WERI-Rb-1 (cell line): ENCODE measurements at regions not wholly inside any gene's neighbourhood (a gene's known extent, or its start where the extent isn't known, plus 50 kb on each side); places are given as distances from the start of the nearest gene placed in this dataset.

ENCODE experiments used
- DNase-seq: peaks from one replicate; pipeline ENCODE4 v3.0.0-alpha.2; 2020
- H3K27ac ChIP-seq: fragments of 250-450 bp; sonication (Bioruptor Pico); 2 replicates; pipeline ENCODE4 v1.5.1; 2020; ENCODE audit warnings: mild to moderate bottlenecking, moderate library complexity
- H3K27me3 ChIP-seq: fragments of 250-450 bp; sonication (Bioruptor Pico); 2 replicates; pipeline ENCODE4 v1.5.1; 2021; ENCODE audit warnings: mild to moderate bottlenecking, low read depth, moderate library complexity; ENCODE audit not compliant: insufficient read depth, severe bottlenecking
- H3K36me3 ChIP-seq: fragments of 250-450 bp; sonication (Bioruptor Pico); 2 replicates; pipeline ENCODE4 v1.5.1; 2020; ENCODE audit warnings: mild to moderate bottlenecking, moderate library complexity
- H3K4me3 ChIP-seq: 2 replicates; pipeline ENCODE4 v1.5.1; 2011; ENCODE audit warnings: low read depth, mild to moderate bottlenecking, control low read depth, low read length
- H3K9me3 ChIP-seq: fragments of 250-450 bp; sonication (Bioruptor Pico); 2 replicates; pipeline ENCODE4 v1.5.1; 2021; ENCODE audit warnings: mild to moderate bottlenecking, moderate library complexity; ENCODE audit not compliant: severe bottlenecking
- TF ChIP-seq, protein P1 (sequence below): IDR thresholded peaks from 2 replicates; pipeline ENCODE4 v1.5.1; 2011; ENCODE audit warnings: low read depth, mild to moderate bottlenecking, control low read depth, inconsistent platforms, low read length

GRCh38 chr5:19342942-19343341 is 645.1 kb downstream of the CDH18 start:
- H3K9me3 ChIP-seq = peaks cover 4% of the 10 kb centered on the region
- TF ChIP-seq, protein P1, sequence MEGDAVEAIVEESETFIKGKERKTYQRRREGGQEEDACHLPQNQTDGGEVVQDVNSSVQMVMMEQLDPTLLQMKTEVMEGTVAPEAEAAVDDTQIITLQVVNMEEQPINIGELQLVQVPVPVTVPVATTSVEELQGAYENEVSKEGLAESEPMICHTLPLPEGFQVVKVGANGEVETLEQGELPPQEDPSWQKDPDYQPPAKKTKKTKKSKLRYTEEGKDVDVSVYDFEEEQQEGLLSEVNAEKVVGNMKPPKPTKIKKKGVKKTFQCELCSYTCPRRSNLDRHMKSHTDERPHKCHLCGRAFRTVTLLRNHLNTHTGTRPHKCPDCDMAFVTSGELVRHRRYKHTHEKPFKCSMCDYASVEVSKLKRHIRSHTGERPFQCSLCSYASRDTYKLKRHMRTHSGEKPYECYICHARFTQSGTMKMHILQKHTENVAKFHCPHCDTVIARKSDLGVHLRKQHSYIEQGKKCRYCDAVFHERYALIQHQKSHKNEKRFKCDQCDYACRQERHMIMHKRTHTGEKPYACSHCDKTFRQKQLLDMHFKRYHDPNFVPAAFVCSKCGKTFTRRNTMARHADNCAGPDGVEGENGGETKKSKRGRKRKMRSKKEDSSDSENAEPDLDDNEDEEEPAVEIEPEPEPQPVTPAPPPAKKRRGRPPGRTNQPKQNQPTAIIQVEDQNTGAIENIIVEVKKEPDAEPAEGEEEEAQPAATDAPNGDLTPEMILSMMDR = no peak
- H3K4me3 ChIP-seq = no peak overlapping the region
- H3K27ac ChIP-seq = no peak overlapping the region
- no peaks in the 10 kb centered on the region for H3K36me3 ChIP-seq
- no peak for DNase-seq
- no peaks in the 10 kb centered on the region for H3K27me3 ChIP-seq

GRCh38 chr5:19352120-19352519 is 635.9 kb downstream of the CDH18 start:
- Histone ChIP-seq H3K27me3 (no peaks in the 10 kb centered on the region), H3K4me3 (no peak overlapping the region), H3K36me3 (no peaks in the 10 kb centered on the region), H3K9me3 (no peaks in the 10 kb centered on the region), H3K27ac (no peak overlapping the region)
- TF ChIP-seq, protein P1 = no peak
- no peak for DNase-seq

GRCh38 chr5:19369048-19369447 is 619.0 kb downstream of the CDH18 start:
- Histone ChIP-seq H3K27me3 (no peaks in the 10 kb centered on the region), H3K9me3 (no peaks in the 10 kb centered on the region), H3K4me3 (no peak overlapping the region), H3K27ac (no peak overlapping the region), H3K36me3 (no peaks in the 10 kb centered on the region)
- no peak for DNase-seq
- TF ChIP-seq, protein P1 = no peak

- Histone ChIP-seq H3K36me3 (no peaks in the 10 kb centered on the region), H3K4me3 (no peak overlapping the region), H3K9me3 (no peaks in the 10 kb centered on the region), H3K27ac (no peak overlapping the region), H3K27me3 (no peaks in the 10 kb centered on the region)
- no peak for DNase-seq
- TF ChIP-seq, protein P1 = no peak
These were observed 618.4 kb downstream of the CDH18 start for GRCh38 chr5:19369561-19369960.

- no peaks in the 10 kb centered on the region for H3K27me3 ChIP-seq
- no peak overlapping the region for H3K4me3 ChIP-seq
- DNase-seq = no peak
- no peaks in the 10 kb centered on the region for H3K36me3 ChIP-seq
- H3K27ac ChIP-seq = no peak overlapping the region
- H3K9me3 ChIP-seq = no peaks in the 10 kb centered on the region
- TF ChIP-seq, protein P1 = no peak
These were observed 617.2 kb downstream of the CDH18 start for GRCh38 chr5:19370655-19371386.

- no peak overlapping the region for H3K27ac ChIP-seq
- no peaks in the 10 kb centered on the region for H3K27me3 ChIP-seq
- no peak overlapping the region for H3K4me3 ChIP-seq
- DNase-seq = no peak
- H3K36me3 ChIP-seq = no peaks in the 10 kb centered on the region
- TF ChIP-seq, protein P1 = no peak
- no peaks in the 10 kb centered on the region for H3K9me3 ChIP-seq
These were observed 599.6 kb downstream of the CDH18 start for GRCh38 chr5:19388391-19388790.
